ENCODE measurements at regions not wholly inside any gene's neighbourhood (a gene's known extent, or its start where the extent isn't known, plus 50 kb on each side); places are given as distances from the start of the nearest gene placed in this dataset.

DNA sequence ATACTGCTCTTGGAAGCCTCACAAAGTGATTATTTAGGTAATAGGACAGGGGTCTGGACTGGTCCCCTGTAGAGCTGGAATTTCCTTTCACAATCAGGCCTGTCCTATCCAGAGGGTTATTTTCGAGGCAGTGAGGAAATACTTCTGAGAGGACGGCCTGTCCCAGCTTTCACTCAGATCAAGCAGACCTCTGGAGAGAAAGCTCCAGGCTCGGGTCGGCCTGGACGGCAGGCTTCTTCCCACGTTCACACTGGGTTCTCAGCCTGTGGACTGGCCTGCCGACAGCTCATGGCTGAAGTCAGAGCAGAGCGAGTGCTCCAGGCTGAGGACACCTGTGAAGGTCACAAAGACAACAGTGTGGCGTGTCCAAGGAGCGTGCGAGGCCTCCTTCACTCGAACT is 405.3 kb downstream of the VPS13C start:
- TF ChIP-seq, protein P1, sequence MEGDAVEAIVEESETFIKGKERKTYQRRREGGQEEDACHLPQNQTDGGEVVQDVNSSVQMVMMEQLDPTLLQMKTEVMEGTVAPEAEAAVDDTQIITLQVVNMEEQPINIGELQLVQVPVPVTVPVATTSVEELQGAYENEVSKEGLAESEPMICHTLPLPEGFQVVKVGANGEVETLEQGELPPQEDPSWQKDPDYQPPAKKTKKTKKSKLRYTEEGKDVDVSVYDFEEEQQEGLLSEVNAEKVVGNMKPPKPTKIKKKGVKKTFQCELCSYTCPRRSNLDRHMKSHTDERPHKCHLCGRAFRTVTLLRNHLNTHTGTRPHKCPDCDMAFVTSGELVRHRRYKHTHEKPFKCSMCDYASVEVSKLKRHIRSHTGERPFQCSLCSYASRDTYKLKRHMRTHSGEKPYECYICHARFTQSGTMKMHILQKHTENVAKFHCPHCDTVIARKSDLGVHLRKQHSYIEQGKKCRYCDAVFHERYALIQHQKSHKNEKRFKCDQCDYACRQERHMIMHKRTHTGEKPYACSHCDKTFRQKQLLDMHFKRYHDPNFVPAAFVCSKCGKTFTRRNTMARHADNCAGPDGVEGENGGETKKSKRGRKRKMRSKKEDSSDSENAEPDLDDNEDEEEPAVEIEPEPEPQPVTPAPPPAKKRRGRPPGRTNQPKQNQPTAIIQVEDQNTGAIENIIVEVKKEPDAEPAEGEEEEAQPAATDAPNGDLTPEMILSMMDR (conservative IDR thresholded peaks at IDR 0.05; ENCODE audit: low read depth, low read length): no peak
- TF ChIP-seq RCOR1 (IDR thresholded peaks at IDR 0.05; ENCODE audit: insufficient replicate concordance, low read length) (no peak), RAD21 (IDR thresholded peaks at IDR 0.05; ENCODE audit: low read length) (no peak), MAFK (IDR thresholded peaks at IDR 0.05; ENCODE audit: low read depth, low read length) (no peak)
